Omental fat pad (tissue), 3 donors: ENCODE measurements at regions not wholly inside any gene's neighbourhood (a gene's known extent, or its start where the extent isn't known, plus 50 kb on each side); places are given as distances from the start of the nearest gene placed in this dataset.

Experiments
- ATAC-seq: fragments of 150-250 bp; one replicate; pipeline ENCODE4 v1.9.1; 2016; ENCODE audit warnings: mild to moderate bottlenecking, moderate library complexity; ENCODE audit not compliant: low FRiP score
- DNase-seq: peaks from one replicate; pipeline ENCODE4 v3.0.0-alpha.2; 2019; ENCODE audit warnings: low spot score
- CTCF ChIP-seq, 3 donors: fragments of 450-650 bp; IDR thresholded peaks; one replicate each; pipeline ENCODE4 v1.5.1; 2016 to 2017; ENCODE audit warnings: antibody characterized with exemption in 3 of 3, mild to moderate bottlenecking in 3 of 3, moderate library complexity in 2 of 3

DNA sequence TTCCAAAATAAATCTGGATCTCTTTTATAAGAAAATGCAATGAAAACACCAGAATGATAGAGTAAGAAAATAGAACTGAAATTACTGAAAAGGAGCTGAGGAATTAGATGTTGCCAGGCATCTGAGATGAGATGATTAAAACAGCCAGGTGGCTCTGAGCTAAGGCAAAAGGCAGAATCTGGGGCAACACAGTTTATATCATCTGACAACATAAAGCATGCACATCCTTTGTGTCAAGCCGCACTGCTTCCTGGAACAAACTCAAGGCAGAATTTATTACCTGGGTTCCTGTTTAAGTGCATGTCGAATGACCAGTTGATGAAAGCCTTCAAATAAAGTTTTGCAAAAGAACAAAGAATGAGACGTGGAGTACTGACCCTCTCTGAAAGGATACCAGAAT lies 247.0 kb downstream of the SNX10 start:
- no peak for TF ChIP-seq CTCF (IDR thresholded peaks at IDR 0.05)
- no peak for DNase-seq
- no peak for ATAC-seq

GRCh38 chr7:26543340-26543739 lies 251.7 kb downstream of the SNX10 start:
- ATAC-seq, result no peak
- TF ChIP-seq CTCF (IDR thresholded peaks at IDR 0.05), result no peak
- DNase-seq, result no peak

DNA sequence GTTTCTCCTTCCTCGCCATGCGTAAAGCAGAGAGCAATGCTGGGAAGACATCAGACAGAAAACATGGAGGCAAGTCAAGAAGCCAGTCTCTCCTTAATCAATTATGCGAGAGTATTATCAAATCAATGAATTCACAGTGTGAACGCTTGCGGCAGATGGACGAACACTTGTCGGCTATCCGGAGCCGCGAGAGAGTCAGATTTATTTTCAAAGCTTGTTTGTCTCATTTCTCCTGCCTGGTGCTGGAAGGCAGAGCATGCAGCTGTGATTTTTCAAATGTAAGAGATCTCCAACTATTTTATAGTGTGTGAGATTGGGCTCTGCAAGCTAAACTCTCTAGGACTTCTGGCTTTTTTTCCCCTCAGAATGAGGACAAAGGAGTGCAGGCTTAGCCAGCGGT lies 252.3 kb downstream of the SNX10 start:
- DNase-seq (no peak), ATAC-seq (no peak)
- TF ChIP-seq CTCF (IDR thresholded peaks at IDR 0.05), result no peak

GRCh38 chr7:26546508-26547053 lies 254.9 kb downstream of the SNX10 start:
- ATAC-seq (no peak), DNase-seq (no peak)
- no peak for TF ChIP-seq CTCF (IDR thresholded peaks at IDR 0.05)

DNA sequence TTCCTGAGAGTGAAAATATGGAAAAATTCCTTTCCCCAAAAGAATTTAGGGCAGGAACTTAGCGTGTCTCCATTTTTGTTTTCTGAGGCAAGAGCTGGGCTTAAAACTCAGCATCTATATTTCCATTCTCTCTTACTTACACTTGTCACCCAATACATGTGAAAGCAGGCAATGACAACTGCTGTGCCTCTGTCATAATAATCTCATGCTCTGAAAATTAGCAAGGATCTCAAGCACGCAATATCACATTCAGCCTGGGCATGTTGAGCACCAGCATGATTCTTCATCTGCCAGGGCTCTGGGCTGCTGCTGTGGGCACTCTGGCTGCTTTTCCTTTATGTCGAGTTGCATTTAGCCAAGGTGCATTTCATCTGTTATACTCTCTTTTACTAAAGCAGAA lies 255.5 kb downstream of the SNX10 start:
- no peak for TF ChIP-seq CTCF (IDR thresholded peaks at IDR 0.05)
- DNase-seq (no peak), ATAC-seq (no peak)

DNA sequence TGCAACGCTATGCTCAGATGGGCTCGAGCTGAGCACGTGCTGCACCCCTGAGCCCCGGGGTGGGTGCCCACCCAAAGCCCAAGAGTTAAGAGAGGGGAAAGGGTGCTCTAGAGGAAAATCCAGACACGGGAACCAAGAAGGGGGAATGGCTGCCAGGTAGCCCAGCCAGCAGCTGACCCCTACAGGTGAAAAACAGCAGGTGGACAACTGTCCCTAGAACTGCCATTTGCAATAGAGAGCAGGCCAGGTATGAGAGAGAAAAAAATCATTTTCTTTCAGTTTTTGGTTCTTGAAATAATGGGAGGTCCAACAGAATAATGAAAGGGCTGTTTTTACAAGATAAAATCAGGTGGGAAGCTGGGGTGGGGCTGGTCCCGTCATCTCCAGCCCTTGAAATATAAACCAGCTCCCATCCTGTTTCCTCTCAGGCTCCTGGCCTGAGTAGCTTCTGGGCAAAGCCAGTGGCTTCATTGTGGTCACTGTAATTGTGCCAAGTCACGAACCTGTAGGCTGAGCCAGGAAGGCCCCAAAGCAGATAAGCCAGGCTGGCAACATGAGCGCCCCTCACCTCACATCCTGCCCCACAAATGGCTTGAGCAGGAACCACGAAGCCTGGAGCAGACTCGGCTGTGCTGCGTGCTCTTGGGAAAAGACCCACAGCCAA lies 257.8 kb downstream of the SNX10 start:
- DNase-seq, result no peak
- no peak for TF ChIP-seq CTCF (IDR thresholded peaks at IDR 0.05)
- peak; percentile 32 for ATAC-seq

GRCh38 chr7:26550492-26550891 lies 258.8 kb downstream of the SNX10 start:
- ATAC-seq (no peak), DNase-seq (no peak)
- no peak for TF ChIP-seq CTCF (IDR thresholded peaks at IDR 0.05)
